ENCODE measurements at regions not wholly inside any gene's neighbourhood (a gene's known extent, or its start where the extent isn't known, plus 50 kb on each side); places are given as distances from the start of the nearest gene placed in this dataset.

GRCh38 chr10:10946801-10947200 lies 70.9 kb upstream of the CELF2 start:
- no peak overlapping the region for H3K27ac ChIP-seq
- H3K9me3 ChIP-seq, result no peaks in the 10 kb centered on the region
- 89 to 91% methylated on average over 4 of the region's 4 CpGs for WGBS, 2 donors
- intact Hi-C loops (cut with DNase I), result no loop called here
- no peaks in the 10 kb centered on the region for H3K36me3 ChIP-seq
- no peak for TF ChIP-seq POLR2A (IDR thresholded peaks at IDR 0.05)
- TF ChIP-seq POLR2AphosphoS5 (IDR thresholded peaks at IDR 0.05), result no peak
- TF ChIP-seq, protein P1, sequence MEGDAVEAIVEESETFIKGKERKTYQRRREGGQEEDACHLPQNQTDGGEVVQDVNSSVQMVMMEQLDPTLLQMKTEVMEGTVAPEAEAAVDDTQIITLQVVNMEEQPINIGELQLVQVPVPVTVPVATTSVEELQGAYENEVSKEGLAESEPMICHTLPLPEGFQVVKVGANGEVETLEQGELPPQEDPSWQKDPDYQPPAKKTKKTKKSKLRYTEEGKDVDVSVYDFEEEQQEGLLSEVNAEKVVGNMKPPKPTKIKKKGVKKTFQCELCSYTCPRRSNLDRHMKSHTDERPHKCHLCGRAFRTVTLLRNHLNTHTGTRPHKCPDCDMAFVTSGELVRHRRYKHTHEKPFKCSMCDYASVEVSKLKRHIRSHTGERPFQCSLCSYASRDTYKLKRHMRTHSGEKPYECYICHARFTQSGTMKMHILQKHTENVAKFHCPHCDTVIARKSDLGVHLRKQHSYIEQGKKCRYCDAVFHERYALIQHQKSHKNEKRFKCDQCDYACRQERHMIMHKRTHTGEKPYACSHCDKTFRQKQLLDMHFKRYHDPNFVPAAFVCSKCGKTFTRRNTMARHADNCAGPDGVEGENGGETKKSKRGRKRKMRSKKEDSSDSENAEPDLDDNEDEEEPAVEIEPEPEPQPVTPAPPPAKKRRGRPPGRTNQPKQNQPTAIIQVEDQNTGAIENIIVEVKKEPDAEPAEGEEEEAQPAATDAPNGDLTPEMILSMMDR (IDR thresholded peaks at IDR 0.05), result no peak
- TF ChIP-seq EP300 (IDR thresholded peaks at IDR 0.05), result no peak
- DNase-seq, result no peak
- no peak overlapping the region for H3K4me3 ChIP-seq
- H3K27me3 ChIP-seq, result no peaks in the 10 kb centered on the region
- H3K4me1 ChIP-seq, result peaks cover 0 to 7% (median 0%) of the 10 kb centered on the region in 4 donors

DNA sequence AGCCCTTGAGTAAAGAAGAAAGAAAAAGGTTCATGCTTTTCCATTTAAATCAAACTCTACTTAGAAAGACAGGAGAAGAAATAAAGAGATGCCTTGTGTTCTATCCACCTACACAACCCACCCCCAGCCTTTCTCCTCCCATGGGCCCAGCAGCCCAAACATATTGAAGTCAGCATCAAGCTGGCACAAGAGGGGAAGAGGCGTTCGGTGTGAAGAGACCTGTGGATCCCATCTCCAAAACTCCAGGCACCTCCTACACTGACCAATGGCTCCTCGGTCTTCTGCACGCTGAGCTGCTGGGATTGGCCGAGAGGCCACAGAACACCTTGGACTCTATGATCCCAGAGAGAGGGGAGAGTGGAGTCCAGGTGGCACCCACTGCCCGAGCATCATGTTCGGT lies 66.0 kb upstream of the CELF2 start:
- Histone ChIP-seq H3K36me3 (no peaks in the 10 kb centered on the region), H3K4me3 (no peak overlapping the region), H3K9me3 (no peaks in the 10 kb centered on the region), H3K4me1 (peaks cover 0 to 12% (median 4%) of the 10 kb centered on the region in 4 donors), H3K27me3 (no peaks in the 10 kb centered on the region), H3K27ac (no peak overlapping the region)
- DNase-seq, result no peak
- 93 to 98% methylated on average over 7 of the region's 7 CpGs for WGBS, 2 donors
- TF ChIP-seq POLR2AphosphoS5 (IDR thresholded peaks at IDR 0.05), result no peak
- TF ChIP-seq EP300 (IDR thresholded peaks at IDR 0.05), result no peak
- TF ChIP-seq, protein P1 (IDR thresholded peaks at IDR 0.05), result no peak
- TF ChIP-seq POLR2A (IDR thresholded peaks at IDR 0.05), result no peak
- intact Hi-C loops (cut with DNase I), result no loop called here

DNA sequence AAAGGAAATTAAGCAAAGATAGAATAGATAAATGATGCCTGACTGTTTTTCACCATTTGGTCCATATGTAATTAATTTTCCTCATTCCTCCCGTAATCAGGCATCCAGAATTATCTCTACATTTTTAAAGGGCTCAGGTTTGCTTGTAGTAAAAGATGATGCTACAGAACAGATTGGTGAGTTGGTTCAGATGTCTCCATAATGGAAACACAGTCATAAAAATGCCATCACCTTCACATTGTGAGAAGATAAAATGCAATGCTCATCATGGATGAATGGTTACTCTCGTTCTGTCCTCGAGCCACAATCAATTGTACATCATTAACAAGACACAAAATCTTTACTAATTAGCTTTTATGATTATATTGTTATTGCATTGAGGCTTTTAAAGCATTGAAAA lies 64.9 kb upstream of the CELF2 start:
- H3K36me3 ChIP-seq, result no peaks in the 10 kb centered on the region
- DNase-seq, result no peak
- WGBS, 2 donors, result 78 to 81% methylated on average over 3 of the region's 3 CpGs
- TF ChIP-seq POLR2A (IDR thresholded peaks at IDR 0.05) (no peak), EP300 (IDR thresholded peaks at IDR 0.05) (no peak), POLR2AphosphoS5 (IDR thresholded peaks at IDR 0.05) (no peak)
- TF ChIP-seq, protein P1 (IDR thresholded peaks at IDR 0.05), result no peak
- H3K27me3 ChIP-seq, result no peaks in the 10 kb centered on the region
- H3K4me3 ChIP-seq, result no peak overlapping the region
- peaks cover 0 to 7% (median 3%) of the 10 kb centered on the region in 4 donors for H3K4me1 ChIP-seq
- intact Hi-C loops (cut with DNase I), result no loop called here
- H3K27ac ChIP-seq, result no peak overlapping the region
- H3K9me3 ChIP-seq, result no peaks in the 10 kb centered on the region

GRCh38 chr10:10956681-10957542 lies 60.8 kb upstream of the CELF2 start:
- intact Hi-C loops (cut with DNase I), result no loop called here
- H3K27me3 ChIP-seq, result no peaks in the 10 kb centered on the region
- 96% methylated on average over 11 of the region's 11 CpGs for WGBS, 2 donors

More at GRCh38 chr10:10956681-10957542, 60.8 kb upstream of the CELF2 start:
- TF ChIP-seq POLR2A (IDR thresholded peaks at IDR 0.05), result no peak
- TF ChIP-seq, protein P1 (IDR thresholded peaks at IDR 0.05), result no peak
- TF ChIP-seq EP300 (IDR thresholded peaks at IDR 0.05), result no peak
- no peak for TF ChIP-seq POLR2AphosphoS5 (IDR thresholded peaks at IDR 0.05)
- no peak overlapping the region for H3K27ac ChIP-seq
- H3K4me1 ChIP-seq, result peaks cover 0 to 7% (median 3%) of the 10 kb centered on the region in 4 donors
- no peaks in the 10 kb centered on the region for H3K9me3 ChIP-seq
- no peak overlapping the region for H3K4me3 ChIP-seq
- DNase-seq, result no peak
- no peaks in the 10 kb centered on the region for H3K36me3 ChIP-seq
